Fibroblast of lung (primary cell): ENCODE measurements at regions not wholly inside any gene's neighbourhood (a gene's known extent, or its start where the extent isn't known, plus 50 kb on each side); places are given as distances from the start of the nearest gene placed in this dataset.

Experiments used
- DNase-seq, 2 donors: peaks; one replicate each; pipeline versions ENCODE4 v3.0.0 to v3.0.0-alpha.2; 2010; ENCODE audit warnings: low read depth in 2 of 2
- H2AFZ ChIP-seq: 2 replicates; pipeline ENCODE4 v1.5.1; 2012; ENCODE audit warnings: low read length, control low read depth, inconsistent platforms
- H3K27ac ChIP-seq: 2 replicates; pipeline ENCODE4 v1.5.1; 2011; ENCODE audit warnings: low read length, control low read depth; ENCODE audit not compliant: insufficient read depth
- H3K27me3 ChIP-seq: 2 replicates; pipeline ENCODE4 v1.5.1; 2011; ENCODE audit warnings: mild to moderate bottlenecking, low read length; ENCODE audit not compliant: control insufficient read depth, insufficient read depth
- H3K36me3 ChIP-seq: 2 replicates; pipeline ENCODE4 v1.5.1; 2011; ENCODE audit warnings: low read length; ENCODE audit not compliant: control insufficient read depth, insufficient read depth
- H3K4me1 ChIP-seq: 2 replicates; pipeline ENCODE4 v1.5.1; 2011; ENCODE audit warnings: low read length; ENCODE audit not compliant: control insufficient read depth, insufficient read depth; ENCODE audit errors: extremely low read depth
- H3K4me2 ChIP-seq: 2 replicates; pipeline ENCODE4 v1.5.1; 2011; ENCODE audit warnings: low read length, control low read depth; ENCODE audit not compliant: insufficient read depth; ENCODE audit errors: extremely low read depth
- H3K4me3 ChIP-seq, 4 experiments: fragments of 200-600 bp in 1 of 4; sonication (generic) in 1 of 4; replicated peaks in 1 of 4; 2 replicates each; pipeline ENCODE4 v1.5.1; 2011 to 2016; ENCODE audit warnings: low read length in 4 of 4, low read depth in 3 of 4, mild to moderate bottlenecking in 3 of 4, control low read depth in 2 of 4, inconsistent platforms in 1 of 4, mixed read lengths in 1 of 4; ENCODE audit not compliant: insufficient read depth in 1 of 4; ENCODE audit errors: control extremely low read depth in 1 of 4
- H3K79me2 ChIP-seq: 2 replicates; pipeline ENCODE4 v1.5.1; 2012; ENCODE audit warnings: mild to moderate bottlenecking, low read length, inconsistent platforms; ENCODE audit not compliant: control insufficient read depth, insufficient read depth
- H3K9ac ChIP-seq: 2 replicates; pipeline ENCODE4 v1.5.1; 2011; ENCODE audit warnings: mild to moderate bottlenecking, low read length, control low read depth; ENCODE audit not compliant: insufficient read depth
- H3K9me3 ChIP-seq: 2 replicates; pipeline ENCODE4 v1.5.1; 2012; ENCODE audit warnings: low read depth, low read length; ENCODE audit not compliant: control insufficient read depth, insufficient read depth
- H4K20me1 ChIP-seq: 2 replicates; pipeline ENCODE4 v1.5.1; 2011; ENCODE audit warnings: low read length; ENCODE audit not compliant: control insufficient read depth, insufficient read depth; ENCODE audit errors: extremely low read depth
- EZH2 ChIP-seq: IDR thresholded peaks from 2 replicates; pipeline ENCODE4 v1.5.1; 2012; ENCODE audit warnings: low read length, control low read depth, mild to moderate bottlenecking; ENCODE audit errors: missing control alignments
- TF ChIP-seq, protein P1 (sequence below), 2 donors: IDR thresholded peaks in 1 of 2; conservative IDR thresholded peaks in 1 of 2; 1 replicate in 1 of 2; 2 replicates in 1 of 2; pipeline ENCODE4 v1.5.1; 2011 to 2012; ENCODE audit warnings: low read length in 2 of 2, control low read depth in 1 of 2, inconsistent platforms in 1 of 2, low read depth in 1 of 2, mild to moderate bottlenecking in 1 of 2

DNA sequence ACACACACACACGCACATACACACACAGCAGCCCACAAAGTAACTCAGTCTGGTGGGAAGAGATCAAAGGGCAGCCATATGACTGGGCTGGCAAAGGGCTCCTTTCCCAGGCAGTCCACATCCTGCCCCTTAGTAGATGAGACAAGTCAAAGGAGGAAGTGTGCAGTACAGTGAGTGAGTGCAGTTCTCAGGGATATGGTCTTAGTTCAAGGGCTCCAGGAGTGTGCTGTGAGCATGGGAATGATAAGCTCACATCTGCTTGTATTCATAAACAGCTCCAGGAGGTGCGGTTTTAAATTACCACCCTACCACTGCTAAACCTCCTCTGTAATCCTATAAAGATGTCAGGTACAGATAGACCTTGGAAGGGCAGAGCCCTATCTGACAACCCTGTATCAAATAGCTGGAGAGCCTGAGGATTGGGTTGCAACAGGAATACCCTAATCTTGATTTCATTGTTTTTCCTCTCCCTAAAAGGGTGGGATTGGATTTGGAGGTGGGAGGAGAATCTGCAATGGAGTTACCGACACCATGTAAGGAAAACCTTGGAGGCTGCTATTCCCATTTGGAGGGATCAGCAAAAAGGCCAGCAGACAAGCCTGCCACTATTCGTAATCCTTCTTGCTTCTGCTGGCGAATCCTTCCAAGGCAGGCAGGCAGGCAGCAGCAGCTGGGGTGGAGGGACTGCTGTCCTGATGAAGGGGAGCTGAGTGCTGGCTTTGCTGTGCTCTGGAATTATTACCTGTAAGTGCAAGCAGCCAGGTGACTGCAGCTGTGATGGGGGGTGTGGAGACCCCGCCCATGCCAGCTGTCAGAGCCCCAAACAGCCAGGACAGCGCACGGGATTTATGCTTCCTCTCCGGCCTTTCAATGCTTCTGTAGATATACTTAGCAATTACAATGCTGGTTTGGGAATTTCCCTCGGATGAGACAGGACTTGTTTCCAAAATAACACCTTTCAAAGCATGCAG lies 342.7 kb downstream of the PRL start:
- no peak overlapping the region for H3K27ac ChIP-seq
- DNase-seq = peak; percentile 82 to 85

DNA sequence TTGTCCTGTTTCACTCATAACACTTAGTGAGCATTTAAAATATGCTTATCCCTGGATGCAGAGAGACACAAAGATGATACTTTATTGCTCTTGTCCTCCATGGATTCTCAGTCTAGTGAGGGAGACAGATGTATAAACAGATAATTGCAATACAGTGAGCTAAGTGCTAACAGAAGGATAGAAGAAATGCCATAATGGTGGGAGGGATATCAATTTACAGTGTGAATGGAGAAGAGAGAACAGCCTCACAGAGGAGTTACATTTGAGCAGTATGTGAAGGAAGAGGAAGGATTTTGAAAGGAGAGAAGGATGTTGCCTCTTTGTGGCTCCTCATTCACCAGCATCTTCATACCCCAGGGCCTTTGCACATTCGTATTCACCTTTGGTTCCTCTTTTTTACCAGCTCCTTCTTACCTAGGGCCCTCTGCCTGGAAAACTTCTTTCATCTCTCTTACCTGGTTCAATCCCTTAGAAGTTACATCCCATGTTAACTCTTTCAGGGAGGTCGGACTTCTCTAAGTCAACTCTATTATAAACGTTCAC lies 341.7 kb downstream of the PRL start:
- Histone ChIP-seq H3K9me3 (no peaks in the 10 kb centered on the region), H3K27me3 (no peaks in the 10 kb centered on the region), H2AFZ (no peak overlapping the region), H3K4me1 (peaks cover 4% of the 10 kb centered on the region), H3K4me2 (no peak overlapping the region), H3K9ac (no peak overlapping the region), H3K79me2 (no peaks in the 10 kb centered on the region), H3K36me3 (no peaks in the 10 kb centered on the region), H3K27ac (no peak overlapping the region), H4K20me1 (no peaks in the 10 kb centered on the region), H3K4me3 (no peak overlapping the region)
- no peak for DNase-seq
- TF ChIP-seq EZH2 = no peak
- TF ChIP-seq, protein P1, sequence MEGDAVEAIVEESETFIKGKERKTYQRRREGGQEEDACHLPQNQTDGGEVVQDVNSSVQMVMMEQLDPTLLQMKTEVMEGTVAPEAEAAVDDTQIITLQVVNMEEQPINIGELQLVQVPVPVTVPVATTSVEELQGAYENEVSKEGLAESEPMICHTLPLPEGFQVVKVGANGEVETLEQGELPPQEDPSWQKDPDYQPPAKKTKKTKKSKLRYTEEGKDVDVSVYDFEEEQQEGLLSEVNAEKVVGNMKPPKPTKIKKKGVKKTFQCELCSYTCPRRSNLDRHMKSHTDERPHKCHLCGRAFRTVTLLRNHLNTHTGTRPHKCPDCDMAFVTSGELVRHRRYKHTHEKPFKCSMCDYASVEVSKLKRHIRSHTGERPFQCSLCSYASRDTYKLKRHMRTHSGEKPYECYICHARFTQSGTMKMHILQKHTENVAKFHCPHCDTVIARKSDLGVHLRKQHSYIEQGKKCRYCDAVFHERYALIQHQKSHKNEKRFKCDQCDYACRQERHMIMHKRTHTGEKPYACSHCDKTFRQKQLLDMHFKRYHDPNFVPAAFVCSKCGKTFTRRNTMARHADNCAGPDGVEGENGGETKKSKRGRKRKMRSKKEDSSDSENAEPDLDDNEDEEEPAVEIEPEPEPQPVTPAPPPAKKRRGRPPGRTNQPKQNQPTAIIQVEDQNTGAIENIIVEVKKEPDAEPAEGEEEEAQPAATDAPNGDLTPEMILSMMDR (conservative IDR thresholded peaks at IDR 0.05 in 1 of 2, IDR thresholded peaks at IDR 0.05 in 1 of 2; ENCODE audit: low read depth in 1 of 2, low read length in 2 of 2) = no peak

More for the DNA sequence above, 342.7 kb downstream of the PRL start:
- H3K4me3 ChIP-seq = no peak overlapping the region
- no peak overlapping the region for H3K4me2 ChIP-seq
- H3K9me3 ChIP-seq = no peaks in the 10 kb centered on the region
- no peaks in the 10 kb centered on the region for H4K20me1 ChIP-seq
- no peaks in the 10 kb centered on the region for H3K27me3 ChIP-seq
- H3K9ac ChIP-seq = no peak overlapping the region
- H3K79me2 ChIP-seq = no peaks in the 10 kb centered on the region
- H3K4me1 ChIP-seq = peaks cover 4% of the 10 kb centered on the region
- no peak for TF ChIP-seq EZH2
- TF ChIP-seq, protein P1 (conservative IDR thresholded peaks at IDR 0.05 in 1 of 2, IDR thresholded peaks at IDR 0.05 in 1 of 2; ENCODE audit: low read depth in 1 of 2, low read length in 2 of 2) = no peak
- no peaks in the 10 kb centered on the region for H3K36me3 ChIP-seq
- no peak overlapping the region for H2AFZ ChIP-seq

DNA sequence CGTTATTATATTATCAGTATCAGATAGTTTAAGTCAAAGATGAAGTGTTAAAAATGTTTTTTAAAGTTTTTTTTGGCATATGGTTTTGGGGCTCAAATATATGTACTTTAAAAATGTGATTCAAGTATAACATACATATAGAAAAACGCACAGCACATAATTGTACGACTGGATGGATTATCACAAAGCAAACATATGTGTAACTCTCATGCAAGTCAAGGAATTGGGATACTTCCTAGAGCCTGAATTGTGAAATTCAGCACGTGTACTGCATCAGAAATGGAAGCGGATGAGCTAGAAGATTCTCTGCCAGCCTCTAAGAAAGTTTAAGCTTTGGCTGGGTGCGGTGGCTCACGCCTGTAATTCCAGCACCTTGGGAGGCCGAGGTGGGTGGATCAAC lies 340.9 kb downstream of the PRL start:
- Histone ChIP-seq H3K36me3 (no peaks in the 10 kb centered on the region), H3K9ac (no peak overlapping the region), H3K27me3 (no peaks in the 10 kb centered on the region), H2AFZ (no peak overlapping the region), H3K4me3 (no peak overlapping the region), H3K4me1 (peaks cover 4% of the 10 kb centered on the region), H3K4me2 (no peak overlapping the region), H3K79me2 (no peaks in the 10 kb centered on the region), H3K9me3 (no peaks in the 10 kb centered on the region), H4K20me1 (no peaks in the 10 kb centered on the region), H3K27ac (no peak overlapping the region)
- no peak for TF ChIP-seq EZH2
- TF ChIP-seq, protein P1 (conservative IDR thresholded peaks at IDR 0.05 in 1 of 2, IDR thresholded peaks at IDR 0.05 in 1 of 2; ENCODE audit: low read depth in 1 of 2, low read length in 2 of 2) = no peak
- DNase-seq = no peak
